ENCODE measurements at regions not wholly inside any gene's neighbourhood (a gene's known extent, or its start where the extent isn't known, plus 50 kb on each side); places are given as distances from the start of the nearest gene placed in this dataset.

GRCh38 chr1:106055855-106056254, 1000.6 kb upstream of the PRMT6 start:
- TF ChIP-seq POLR2A (IDR thresholded peaks at IDR 0.05) (no peak), POLR2AphosphoS5 (IDR thresholded peaks at IDR 0.05) (no peak)
- TF ChIP-seq, protein P1, sequence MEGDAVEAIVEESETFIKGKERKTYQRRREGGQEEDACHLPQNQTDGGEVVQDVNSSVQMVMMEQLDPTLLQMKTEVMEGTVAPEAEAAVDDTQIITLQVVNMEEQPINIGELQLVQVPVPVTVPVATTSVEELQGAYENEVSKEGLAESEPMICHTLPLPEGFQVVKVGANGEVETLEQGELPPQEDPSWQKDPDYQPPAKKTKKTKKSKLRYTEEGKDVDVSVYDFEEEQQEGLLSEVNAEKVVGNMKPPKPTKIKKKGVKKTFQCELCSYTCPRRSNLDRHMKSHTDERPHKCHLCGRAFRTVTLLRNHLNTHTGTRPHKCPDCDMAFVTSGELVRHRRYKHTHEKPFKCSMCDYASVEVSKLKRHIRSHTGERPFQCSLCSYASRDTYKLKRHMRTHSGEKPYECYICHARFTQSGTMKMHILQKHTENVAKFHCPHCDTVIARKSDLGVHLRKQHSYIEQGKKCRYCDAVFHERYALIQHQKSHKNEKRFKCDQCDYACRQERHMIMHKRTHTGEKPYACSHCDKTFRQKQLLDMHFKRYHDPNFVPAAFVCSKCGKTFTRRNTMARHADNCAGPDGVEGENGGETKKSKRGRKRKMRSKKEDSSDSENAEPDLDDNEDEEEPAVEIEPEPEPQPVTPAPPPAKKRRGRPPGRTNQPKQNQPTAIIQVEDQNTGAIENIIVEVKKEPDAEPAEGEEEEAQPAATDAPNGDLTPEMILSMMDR (IDR thresholded peaks at IDR 0.05): no peak
- 46% methylated on average over 1 of the region's 1 CpG for WGBS
- Histone ChIP-seq H3K27ac (no peak overlapping the region), H3K4me3 (no peak overlapping the region), H3K27me3 (replicated peaks; ENCODE audit: insufficient read depth) (no peaks in the 10 kb centered on the region), H3K4me1 (replicated peaks) (no peaks in the 10 kb centered on the region), H3K9me3 (no peaks in the 10 kb centered on the region), H3K36me3 (no peaks in the 10 kb centered on the region)
- intact Hi-C loops (cut with DNase I): no loop called here
- no peak for DNase-seq (ENCODE audit: low spot score)

DNA sequence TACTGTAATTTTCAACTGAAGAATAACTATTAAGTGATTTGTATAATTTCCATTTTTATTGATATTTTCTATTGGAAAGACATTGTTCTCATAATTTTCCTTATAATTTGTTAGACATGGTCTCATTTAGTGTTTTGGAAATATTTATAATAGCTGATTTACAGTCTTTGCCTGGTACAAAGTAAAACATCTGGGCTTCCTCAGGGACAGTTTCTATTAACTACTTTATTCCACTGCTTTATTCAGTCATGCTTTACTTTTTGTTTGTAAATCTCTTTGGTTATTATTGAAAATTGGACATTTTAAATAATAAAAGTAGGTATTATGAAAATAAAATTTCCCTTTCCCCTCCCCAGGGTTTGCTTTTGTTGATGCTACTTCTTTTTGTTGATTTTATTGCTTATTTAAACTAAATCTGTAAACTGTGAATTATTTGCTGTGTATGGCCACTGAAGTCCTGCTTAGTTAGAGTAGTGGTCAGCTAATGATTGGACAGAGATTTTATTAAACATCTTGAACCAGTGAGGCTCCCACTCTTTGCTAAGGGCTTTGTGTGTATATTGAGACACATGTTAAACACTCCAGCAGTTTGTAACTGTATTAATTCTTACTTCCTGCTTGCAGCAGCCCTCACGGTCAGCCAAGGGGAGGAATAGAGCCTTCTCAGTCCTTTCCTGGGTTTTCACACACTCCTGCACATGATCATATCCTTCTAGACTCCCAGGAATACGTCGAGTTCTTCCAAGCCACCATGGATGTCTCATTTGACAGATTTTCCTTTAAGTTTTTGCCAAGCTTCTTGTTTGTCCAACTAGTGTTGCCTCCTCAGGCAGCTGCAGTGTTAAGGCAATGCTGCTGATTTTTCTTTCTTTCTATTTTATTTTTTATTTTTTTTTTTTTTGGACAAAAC, 994.6 kb upstream of the PRMT6 start:
- TF ChIP-seq POLR2A (IDR thresholded peaks at IDR 0.05): no peak
- WGBS: 22% methylated on average over 3 of the region's 3 CpGs
- H3K27me3 ChIP-seq (replicated peaks; ENCODE audit: insufficient read depth): no peaks in the 10 kb centered on the region
- no peaks in the 10 kb centered on the region for H3K9me3 ChIP-seq
- intact Hi-C loops (cut with DNase I): no loop called here
- H3K4me3 ChIP-seq: no peak overlapping the region
- no peak overlapping the region for H3K27ac ChIP-seq
- H3K36me3 ChIP-seq: no peaks in the 10 kb centered on the region
- DNase-seq (ENCODE audit: low spot score): no peak
- H3K4me1 ChIP-seq (replicated peaks): no peaks in the 10 kb centered on the region

DNA sequence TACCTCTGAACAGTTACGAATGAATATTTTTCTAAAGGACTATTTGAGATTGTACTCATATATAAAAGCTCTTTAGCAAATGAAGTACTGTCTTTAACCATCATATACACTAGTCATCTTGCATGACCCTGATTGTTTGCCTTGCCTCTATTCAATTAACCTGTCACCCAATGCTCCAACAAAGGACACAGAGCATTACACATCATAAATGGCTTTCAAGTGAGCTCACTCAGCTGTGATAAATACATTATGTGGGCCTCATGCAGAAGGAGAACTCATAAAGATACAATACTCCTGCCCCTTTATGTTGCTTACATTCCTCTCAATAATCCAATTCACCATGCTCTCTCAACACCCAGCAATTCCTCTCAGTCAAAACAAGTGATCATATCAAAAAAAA, 993.0 kb upstream of the PRMT6 start:
- Histone ChIP-seq H3K27me3 (replicated peaks; ENCODE audit: insufficient read depth) (no peaks in the 10 kb centered on the region), H3K4me3 (no peak overlapping the region), H3K9me3 (no peaks in the 10 kb centered on the region), H3K27ac (no peak overlapping the region), H3K4me1 (replicated peaks) (no peaks in the 10 kb centered on the region), H3K36me3 (no peaks in the 10 kb centered on the region)
- WGBS: 92% methylated on average over 1 of the region's 1 CpG
- intact Hi-C loops (cut with DNase I): no loop called here
- no peak for DNase-seq (ENCODE audit: low spot score)
- TF ChIP-seq, protein P1 (IDR thresholded peaks at IDR 0.05): no peak
- TF ChIP-seq POLR2A (IDR thresholded peaks at IDR 0.05): no peak
- no peak for TF ChIP-seq POLR2AphosphoS5 (IDR thresholded peaks at IDR 0.05)

DNA sequence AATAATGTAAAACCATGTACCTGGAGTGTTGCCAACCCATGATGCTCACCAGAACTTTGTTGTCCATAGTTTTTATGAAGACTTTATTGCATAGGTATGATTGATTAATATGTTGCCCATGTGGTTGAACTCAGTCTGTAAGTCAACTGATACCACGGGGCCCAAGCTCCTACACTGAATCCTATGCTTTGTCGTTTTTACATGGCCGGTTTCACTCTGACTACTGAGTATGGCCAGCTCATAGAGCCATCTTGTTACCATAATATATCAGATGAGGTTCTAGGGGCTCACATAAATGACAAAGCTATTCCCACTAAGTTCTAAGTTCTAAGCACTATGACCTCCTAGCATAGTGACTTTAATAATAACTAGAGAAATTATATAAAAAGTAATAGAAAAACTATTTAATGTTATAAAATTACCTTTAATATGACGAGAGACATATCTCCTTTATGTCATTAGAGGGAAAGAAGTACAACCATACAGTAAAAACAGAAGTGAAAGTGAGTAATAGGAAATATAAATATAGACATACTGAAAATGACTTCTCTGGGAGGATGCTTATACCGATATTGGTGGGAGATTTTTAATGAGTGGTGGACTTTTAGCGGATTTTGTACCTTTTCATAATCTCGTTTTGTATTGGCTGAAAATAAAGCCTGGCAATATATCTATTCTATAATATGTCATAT, 983.4 kb upstream of the PRMT6 start:
- Histone ChIP-seq H3K36me3 (no peaks in the 10 kb centered on the region), H3K27me3 (replicated peaks; ENCODE audit: insufficient read depth) (no peaks in the 10 kb centered on the region), H3K9me3 (no peaks in the 10 kb centered on the region), H3K4me1 (replicated peaks) (no peaks in the 10 kb centered on the region), H3K4me3 (no peak overlapping the region), H3K27ac (no peak overlapping the region)
- intact Hi-C loops (cut with DNase I): no loop called here
- 78% methylated on average over 7 of the region's 7 CpGs for WGBS
- no peak for DNase-seq (ENCODE audit: low spot score)
- TF ChIP-seq POLR2A (IDR thresholded peaks at IDR 0.05): no peak

DNA sequence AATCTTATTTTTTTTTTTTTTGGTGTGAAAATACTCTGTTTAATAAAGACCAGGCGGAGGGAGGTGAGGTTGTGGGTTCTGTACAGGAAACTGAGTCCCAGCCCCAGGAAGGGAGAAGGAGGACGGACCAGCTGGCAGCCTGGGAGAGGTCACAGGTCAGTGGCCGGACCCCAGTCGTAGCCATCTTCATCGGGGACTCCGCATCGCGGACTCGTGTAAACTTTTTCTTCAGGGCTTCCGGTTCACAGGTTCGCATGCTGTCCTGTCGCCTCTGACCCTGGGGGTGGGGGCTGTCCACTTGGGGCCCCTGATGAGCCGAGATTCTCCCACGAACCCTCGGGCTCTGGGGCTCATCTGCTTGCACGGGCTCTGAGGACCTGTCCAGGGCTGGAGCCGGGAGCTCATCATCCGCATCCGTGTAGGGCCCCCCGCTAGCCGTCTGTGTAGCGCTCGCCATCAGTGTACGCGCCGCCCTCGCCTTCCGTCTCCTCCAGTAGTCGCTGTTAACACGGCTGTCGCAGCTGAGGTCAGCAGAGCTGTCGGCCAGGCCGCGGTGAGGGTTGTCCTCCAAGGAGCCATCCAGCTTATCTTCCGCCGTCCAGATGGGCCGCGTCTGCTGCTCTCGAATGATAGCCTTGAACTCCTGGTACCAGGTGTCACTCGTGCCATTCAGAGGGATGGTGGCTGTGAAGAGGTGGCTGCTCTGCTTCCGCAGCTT, 975.7 kb upstream of the PRMT6 start:
- DNase-seq (ENCODE audit: low spot score): no peak
- no peak overlapping the region for H3K27ac ChIP-seq
- WGBS: 21% methylated on average over 41 of the region's 41 CpGs
- intact Hi-C loops (cut with DNase I): no loop called here
- no peaks in the 10 kb centered on the region for H3K9me3 ChIP-seq
- H3K27me3 ChIP-seq (replicated peaks; ENCODE audit: insufficient read depth): no peaks in the 10 kb centered on the region
- no peaks in the 10 kb centered on the region for H3K4me1 ChIP-seq (replicated peaks)
- H3K4me3 ChIP-seq: no peak overlapping the region
- no peak for TF ChIP-seq POLR2AphosphoS5 (IDR thresholded peaks at IDR 0.05)
- TF ChIP-seq POLR2A (IDR thresholded peaks at IDR 0.05): no peak
- TF ChIP-seq, protein P1 (IDR thresholded peaks at IDR 0.05): no peak
- H3K36me3 ChIP-seq: no peaks in the 10 kb centered on the region
